H1 (cell line): ENCODE measurements at regions not wholly inside any gene's neighbourhood (a gene's known extent, or its start where the extent isn't known, plus 50 kb on each side); places are given as distances from the start of the nearest gene placed in this dataset.

Source experiments
- CTCF ChIA-PET: fragments of 300-600 bp; sonication (Branson Sonifier 250); formaldehyde crosslinking; loops from one replicate; lab custom pipeline; 2021; ENCODE audit not compliant: partially characterized antibody; lab: Charles Lee
- POLR2A ChIA-PET: fragments of 300-600 bp; sonication (Branson Sonifier 250); formaldehyde crosslinking; loops from one replicate; lab custom pipeline; 2021; ENCODE audit warnings: inconsistent platforms; ENCODE audit not compliant: partially characterized antibody; lab: Charles Lee
- DNase-seq, 2 experiments: peaks; one replicate each; pipeline versions ENCODE4 v3.0.0 to v3.0.0-alpha.2; 2010 to 2022; ENCODE audit warnings: low spot score in 2 of 2, low read depth in 1 of 2, mixed read lengths in 1 of 2
- FAIRE-seq: peaks from 2 replicates; lab custom pipeline; 2011; peaks lifted over from hg19 to GRCh38; lab: Jason Lieb, UNC
- H2AFZ ChIP-seq: 2 replicates; pipeline ENCODE4 v1.8.1; 2012; ENCODE audit warnings: low read length, inconsistent platforms
- H2AK5ac ChIP-seq: 2 replicates; pipeline ENCODE4 v1.6.1; 2013; ENCODE audit warnings: low read depth, low read length
- H2BK120ac ChIP-seq: replicated peaks from 2 replicates; pipeline ENCODE3; 2013; ENCODE audit warnings: low read depth, low read length, inconsistent platforms
- H2BK12ac ChIP-seq: 2 replicates; pipeline ENCODE4 v1.6.1; 2013; ENCODE audit warnings: low read depth, low read length
- H2BK15ac ChIP-seq: 2 replicates; pipeline ENCODE4 v1.6.1; 2013; ENCODE audit warnings: low read length
- H2BK20ac ChIP-seq: 2 replicates; pipeline ENCODE4 v1.6.1; 2013; ENCODE audit warnings: low read length
- H2BK5ac ChIP-seq: 2 replicates; pipeline ENCODE4 v1.6.1; 2013; ENCODE audit warnings: low read depth, low read length
- H3K14ac ChIP-seq: 2 replicates; pipeline ENCODE4 v1.6.1; 2013; ENCODE audit warnings: inconsistent platforms; ENCODE audit not compliant: insufficient read length
- H3K18ac ChIP-seq: 2 replicates; pipeline ENCODE4 v1.6.1; 2013; ENCODE audit warnings: low read length; ENCODE audit errors: extremely low read depth
- H3K23ac ChIP-seq: 2 replicates; pipeline ENCODE4 v1.6.1; 2013; ENCODE audit warnings: inconsistent platforms; ENCODE audit not compliant: insufficient read length
- H3K23me2 ChIP-seq: 2 replicates; pipeline ENCODE4 v1.6.1; 2013; ENCODE audit warnings: low read depth, low read length
- H3K27ac ChIP-seq: 2 replicates; pipeline ENCODE4 v1.6.1; 2011; ENCODE audit warnings: low read depth, low read length, inconsistent platforms
- H3K27me3 ChIP-seq, 4 experiments: replicated peaks in 1 of 4; 1 replicate in 1 of 4; 2 replicates in 3 of 4; pipeline versions ENCODE4 v1.6.1 to v1.8.1; 2011 to 2013; ENCODE audit warnings: low read length in 3 of 4, mild to moderate bottlenecking in 3 of 4, inconsistent platforms in 2 of 4, mixed read lengths in 2 of 4, moderate library complexity in 1 of 4; ENCODE audit not compliant: control insufficient read depth in 3 of 4, insufficient read depth in 3 of 4; ENCODE audit errors: extremely low read depth in 1 of 4
- H3K36me3 ChIP-seq, 4 experiments: 2 replicates each; pipeline versions ENCODE4 v1.6.1 to v1.8.1; 2011 to 2013; ENCODE audit warnings: mild to moderate bottlenecking in 4 of 4, low read length in 3 of 4, moderate library complexity in 2 of 4, control low read depth in 1 of 4, inconsistent platforms in 1 of 4; ENCODE audit not compliant: insufficient read depth in 4 of 4, control insufficient read depth in 2 of 4
- H3K4ac ChIP-seq: replicated peaks from 2 replicates; pipeline ENCODE3; 2013; ENCODE audit warnings: low read length, low read depth, mixed read lengths, inconsistent platforms; ENCODE audit not compliant: insufficient read length
- H3K4me1 ChIP-seq, 4 experiments: replicated peaks in 1 of 4; 1 replicate in 1 of 4; 2 replicates in 3 of 4; pipeline versions ENCODE4 v1.6.1 to v1.8.1; 2011 to 2013; ENCODE audit warnings: low read length in 3 of 4, inconsistent platforms in 2 of 4, mixed read lengths in 1 of 4; ENCODE audit not compliant: insufficient read depth in 4 of 4, control insufficient read depth in 3 of 4
- H3K4me2 ChIP-seq, 2 experiments: 2 replicates each; pipeline versions ENCODE4 v1.6.1 to v1.8.1; 2011 to 2013; ENCODE audit warnings: low read depth in 2 of 2, low read length in 2 of 2, control low read depth in 1 of 2, inconsistent platforms in 1 of 2, mild to moderate bottlenecking in 1 of 2; ENCODE audit not compliant: insufficient read depth in 1 of 2
- H3K4me3 ChIP-seq, 4 experiments: fragments of 200-600, 300-600 bp in 1 of 4; sonication (generic), shearing (Covaris generic), sonication (Bioruptor Twin) in 1 of 4; 2 replicates each; pipeline versions ENCODE4 v1.5.1 to v1.8.1; 2011 to 2016; ENCODE audit warnings: low read length in 4 of 4, low read depth in 3 of 4, control low read depth in 2 of 4, inconsistent platforms in 2 of 4, mild to moderate bottlenecking in 2 of 4, mixed read lengths in 1 of 4, moderate library complexity in 1 of 4; ENCODE audit not compliant: insufficient read depth in 2 of 4; ENCODE audit errors: extremely low read depth in 1 of 4
- H3K56ac ChIP-seq: replicated peaks from 2 replicates; pipeline ENCODE3; 2013; ENCODE audit warnings: low read depth, mild to moderate bottlenecking, mixed read lengths, low read length, inconsistent platforms; ENCODE audit not compliant: insufficient read length
- H3K79me1 ChIP-seq: 2 replicates; pipeline ENCODE4 v1.6.1; 2013; ENCODE audit warnings: low read depth, low read length, control low read depth
- H3K79me2 ChIP-seq, 2 experiments: 2 replicates each; pipeline versions ENCODE4 v1.6.1 to v1.8.1; 2012 to 2013; ENCODE audit warnings: low read length in 2 of 2, mild to moderate bottlenecking in 2 of 2, inconsistent platforms in 1 of 2; ENCODE audit not compliant: insufficient read depth in 2 of 2, control insufficient read depth in 1 of 2
- H3K9ac ChIP-seq, 4 experiments: replicated peaks in 1 of 4; 1 replicate in 1 of 4; 2 replicates in 3 of 4; pipeline versions ENCODE4 v1.6.1 to v1.8.1; 2011 to 2013; ENCODE audit warnings: low read depth in 3 of 4, low read length in 3 of 4, control low read depth in 2 of 4, mild to moderate bottlenecking in 2 of 4, moderate library complexity in 2 of 4, inconsistent platforms in 1 of 4; ENCODE audit errors: extremely low read depth in 1 of 4
- H3K9me3 ChIP-seq, 2 experiments: 2 replicates each; pipeline versions ENCODE4 v1.6.1 to v1.8.1; 2012 to 2013; ENCODE audit warnings: mild to moderate bottlenecking in 2 of 2, moderate library complexity in 2 of 2, control low read depth in 1 of 2, inconsistent platforms in 1 of 2, low read depth in 1 of 2, low read length in 1 of 2, mixed read lengths in 1 of 2; ENCODE audit not compliant: insufficient read depth in 2 of 2
- H4K20me1 ChIP-seq, 2 experiments: replicated peaks in 1 of 2; 2 replicates each; pipeline versions ENCODE3 to v1.8.1; 2011 to 2013; ENCODE audit warnings: inconsistent platforms in 2 of 2, low read length in 2 of 2, mild to moderate bottlenecking in 1 of 2; ENCODE audit not compliant: insufficient read depth in 2 of 2, control insufficient read depth in 1 of 2
- H4K5ac ChIP-seq: 2 replicates; pipeline ENCODE4 v1.6.1; 2013; ENCODE audit warnings: low read length, low read depth, mixed read lengths, inconsistent platforms; ENCODE audit not compliant: insufficient read length
- H4K8ac ChIP-seq: 2 replicates; pipeline ENCODE4 v1.8.0; 2013; ENCODE audit warnings: mild to moderate bottlenecking, moderate library complexity, low read length, inconsistent platforms; ENCODE audit not compliant: insufficient read depth; ENCODE audit errors: extremely low read depth
- H4K91ac ChIP-seq: replicated peaks from 2 replicates; pipeline ENCODE3; 2013; ENCODE audit warnings: low read length, mixed read lengths, inconsistent platforms; ENCODE audit not compliant: insufficient read length
- CEBPB ChIP-seq: IDR thresholded peaks from 2 replicates; pipeline ENCODE4 v1.6.1; 2012; ENCODE audit warnings: low read depth, low read length
- SAP30 ChIP-seq: fragments of 300-600 bp; sonication (generic); IDR thresholded peaks from 2 replicates; pipeline ENCODE4 v1.7.1; 2012; ENCODE audit warnings: low read length, moderate library complexity, mild to moderate bottlenecking, inconsistent platforms; ENCODE audit not compliant: insufficient read depth, insufficient replicate concordance
- SP1 ChIP-seq: IDR thresholded peaks from 2 replicates; pipeline ENCODE4 v1.6.1; 2011; ENCODE audit warnings: low read depth, low read length
- WGBS, 2 experiments: shearing (Covaris generic) in 1 of 2; methylation state at CpG; one replicate each; pipeline versions ENCODE4 v1.1.6 to v1.1.7; 2013 to 2015; ENCODE audit warnings: low lambda C conversion rate in 2 of 2, mixed read lengths in 2 of 2, inconsistent platforms in 1 of 2, low coverage in 1 of 2, missing lambda C conversion rate in 1 of 2; ENCODE audit not compliant: insufficient replicate concordance in 2 of 2, insufficient coverage in 1 of 2, insufficient read length in 1 of 2; ENCODE audit errors: extremely low coverage in 1 of 2, missing lambda C conversion rate in 1 of 2; 5-methylcytosine and 5-hydroxymethylcytosine counted together

DNA sequence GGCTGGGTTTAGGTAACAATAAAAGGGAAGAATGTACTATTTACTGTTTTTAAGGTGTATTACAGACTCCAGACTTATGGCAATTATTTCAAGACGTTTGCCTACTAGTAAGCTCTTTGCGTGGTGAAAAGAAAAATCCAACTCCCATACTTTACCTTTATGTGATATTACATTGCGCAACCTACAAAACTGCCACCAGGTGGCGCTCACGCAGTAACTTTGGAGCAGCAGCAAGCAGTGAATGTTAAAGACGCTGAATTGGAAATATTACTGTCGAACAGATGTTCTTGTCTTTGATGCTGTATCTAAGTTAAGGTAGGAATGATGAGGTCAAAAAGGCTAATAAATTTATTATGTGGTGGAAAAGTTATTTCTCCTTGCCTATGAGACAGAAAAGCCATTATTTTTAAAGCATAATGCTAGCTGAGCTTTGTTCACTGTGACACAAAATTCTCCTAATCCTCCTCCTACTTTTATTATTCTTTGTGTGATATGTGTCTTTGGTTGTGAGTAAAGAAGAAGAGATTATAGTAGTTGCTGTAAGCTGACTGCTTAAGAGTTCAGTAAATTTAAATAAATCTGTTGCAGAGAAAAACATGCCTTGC is 1099.8 kb upstream of the TENM3 start:
- Histone ChIP-seq H3K9ac (no peak overlapping the region), H2AFZ (no peak overlapping the region), H3K27me3 (no peaks in the 10 kb centered on the region), H3K4me2 (no peak overlapping the region), H4K91ac (no peak overlapping the region), H3K14ac (no peak overlapping the region), H3K79me2 (no peaks in the 10 kb centered on the region), H3K4me3 (no peak overlapping the region), H4K20me1 (no peaks in the 10 kb centered on the region), H3K27ac (no peak overlapping the region), H2BK15ac (no peak overlapping the region), H3K4ac (no peak overlapping the region), H3K56ac (no peak overlapping the region), H3K23me2 (no peaks in the 10 kb centered on the region), H3K18ac (no peak overlapping the region), H3K23ac (no peak overlapping the region), H2BK120ac (no peak overlapping the region), H2AK5ac (no peak overlapping the region), H4K8ac (no peak overlapping the region), H4K5ac (no peak overlapping the region), H3K9me3 (no peaks in the 10 kb centered on the region), H2BK20ac (no peak overlapping the region), H2BK5ac (no peak overlapping the region), H3K4me1 (no peaks in the 10 kb centered on the region), H3K79me1 (no peaks in the 10 kb centered on the region), H2BK12ac (no peak overlapping the region), H3K36me3 (no peaks in the 10 kb centered on the region)
- WGBS, 2 experiments, result 19% methylated on average over 7 of the region's 7 CpGs; no CpG with 5 or more reads in 1 of the 2 experiments
- ChIA-PET CTCF (interaction anchor here (0.5 to 6.1 kb wide), 38 partner anchors 9 to 1890 kb away, joined by 3 to 83 read pairs (median 3); no protein-coding TSS in a partner anchor), POLR2A (no interaction called here)
- DNase-seq (peak; percentile 34 to 83), FAIRE-seq (peak; percentile 92)
- TF ChIP-seq SP1, result no peak
- no peak for TF ChIP-seq SAP30
- TF ChIP-seq CEBPB, result peak; percentile 99
